ENCODE measurements at regions not wholly inside any gene's neighbourhood (a gene's known extent, or its start where the extent isn't known, plus 50 kb on each side); places are given as distances from the start of the nearest gene placed in this dataset.

DNA sequence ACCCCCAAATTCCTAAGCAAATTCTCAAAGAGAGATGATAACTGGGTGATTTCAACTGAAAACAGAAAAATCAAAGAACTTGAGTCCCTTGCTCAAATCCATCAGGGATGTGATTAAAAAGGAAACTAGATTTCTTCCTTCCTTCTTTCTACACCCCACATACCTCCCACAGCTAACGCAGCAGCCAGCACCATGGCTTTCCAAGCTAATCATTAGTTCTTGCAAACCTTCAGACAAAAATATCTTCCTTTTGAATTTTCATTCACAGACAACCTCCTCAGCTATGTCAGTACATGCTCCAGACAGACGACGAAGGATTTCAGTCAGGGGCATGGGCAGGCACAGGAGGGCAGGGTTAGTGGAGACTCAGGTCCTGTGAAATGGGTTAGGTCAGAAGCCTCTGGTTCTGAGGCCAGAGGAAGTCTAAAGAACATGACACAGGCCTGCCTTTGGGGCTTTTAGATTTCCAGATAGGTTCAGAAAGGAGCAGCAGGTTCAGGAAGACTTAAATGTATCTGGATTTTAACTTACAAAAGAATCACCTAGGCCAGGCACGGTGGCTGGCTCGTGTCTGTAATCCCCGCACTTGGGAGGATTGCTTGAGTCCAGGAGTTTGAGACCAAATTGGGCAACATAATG, 173.7 kb upstream of the NFIB start:
- Mint-ChIP-seq H3K4me3 (no peak overlapping the region), H3K36me3 (no peaks in the 10 kb centered on the region), H3K9me3 (peaks cover 0 to 5% (median 0%) of the 10 kb centered on the region in 11 donors), H3K4me1 (no peaks in the 10 kb centered on the region), H3K27ac (no peak overlapping the region), H3K27me3 (peaks cover 2 to 19% (median 11%) of the 10 kb centered on the region in 5 donors)
- no peaks in the 10 kb centered on the region for H3K9me3 ChIP-seq (ENCODE audit: control insufficient read depth in 2 of 3, low read length in 3 of 3)
- no peaks in the 10 kb centered on the region for H3K36me3 ChIP-seq (ENCODE audit: control insufficient read depth in 2 of 3, insufficient read depth in 3 of 3, low read length in 3 of 3)
- no peaks in the 10 kb centered on the region for H3K4me1 ChIP-seq (ENCODE audit: control insufficient read depth in 2 of 2, insufficient read depth in 2 of 2, low read length in 2 of 2)
- H3K27me3 ChIP-seq (ENCODE audit: control insufficient read depth in 2 of 2, insufficient read depth in 2 of 2, low read length in 2 of 2), result no peaks in the 10 kb centered on the region
- no peak for ATAC-seq
- intact Hi-C loops (cut with micrococcal nuclease), result no loop called here
- H3K4me3 ChIP-seq (ENCODE audit: low read length), result no peak overlapping the region
- ChIA-PET CTCF (no interaction called here), POLR2A (no interaction called here)
- H3K27ac ChIP-seq (ENCODE audit: low read depth, low read length), result no peak overlapping the region
- DNase-seq, result no peak

DNA sequence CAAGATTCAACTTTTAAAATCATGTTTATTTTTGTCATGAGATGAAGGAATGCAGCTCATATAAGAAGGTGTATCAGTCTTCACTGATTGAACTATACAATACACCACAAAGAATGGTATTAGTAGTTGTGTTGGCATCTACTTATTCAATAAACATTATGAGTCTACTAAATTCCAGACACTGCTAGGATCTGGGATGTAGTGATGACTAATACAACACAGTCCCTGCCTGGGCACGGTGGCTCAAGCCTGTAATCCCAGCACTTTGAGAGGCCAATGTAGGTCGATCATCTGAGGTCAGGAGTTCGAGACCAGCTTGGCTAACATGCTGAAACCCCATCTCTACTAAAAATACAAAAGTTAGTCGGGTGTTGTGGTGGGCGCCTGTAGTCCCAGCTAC, 171.4 kb upstream of the NFIB start:
- Histone ChIP-seq H3K4me1 (ENCODE audit: control insufficient read depth in 2 of 2, insufficient read depth in 2 of 2, low read length in 2 of 2) (no peaks in the 10 kb centered on the region), H3K27ac (ENCODE audit: low read depth, low read length) (no peak overlapping the region), H3K9me3 (ENCODE audit: control insufficient read depth in 2 of 3, low read length in 3 of 3) (no peaks in the 10 kb centered on the region), H3K4me3 (ENCODE audit: low read length) (no peak overlapping the region), H3K27me3 (ENCODE audit: control insufficient read depth in 2 of 2, insufficient read depth in 2 of 2, low read length in 2 of 2) (no peaks in the 10 kb centered on the region), H3K36me3 (ENCODE audit: control insufficient read depth in 2 of 3, insufficient read depth in 3 of 3, low read length in 3 of 3) (no peaks in the 10 kb centered on the region)
- Mint-ChIP-seq H3K4me3 (no peak overlapping the region), H3K27ac (no peak overlapping the region), H3K36me3 (no peaks in the 10 kb centered on the region), H3K9me3 (peaks cover 0 to 5% (median 0%) of the 10 kb centered on the region in 11 donors), H3K27me3 (peaks cover 0 to 33% (median 17%) of the 10 kb centered on the region in 5 donors), H3K4me1 (no peaks in the 10 kb centered on the region)
- intact Hi-C loops (cut with micrococcal nuclease), result no loop called here
- CTCF ChIA-PET, result no interaction called here
- ATAC-seq (no peak), DNase-seq (no peak)
- POLR2A ChIA-PET, result no interaction called here

DNA sequence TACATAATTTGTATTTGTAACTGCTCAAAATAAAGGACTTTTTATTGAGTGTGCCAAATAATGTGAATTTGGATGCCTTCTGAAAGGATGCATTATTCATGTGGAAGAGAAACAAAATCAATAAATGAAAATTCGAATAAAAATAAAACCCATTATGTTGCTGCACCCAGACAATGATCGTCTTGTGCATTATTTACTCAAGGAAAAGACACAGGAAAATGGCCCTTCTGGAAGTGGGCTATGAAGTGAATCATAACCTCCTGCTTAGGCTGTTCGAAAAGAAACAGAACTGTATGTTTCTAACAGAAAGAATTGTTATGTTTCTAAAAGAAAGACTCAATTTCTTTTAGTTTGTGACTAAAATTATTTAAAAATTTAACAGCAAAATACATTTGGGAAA, 168.9 kb upstream of the NFIB start:
- H3K9me3 ChIP-seq (ENCODE audit: control insufficient read depth in 2 of 3, low read length in 3 of 3), result no peaks in the 10 kb centered on the region
- Mint-ChIP-seq H3K27me3 (peaks cover 3 to 32% (median 17%) of the 10 kb centered on the region in 5 donors), H3K4me1 (no peaks in the 10 kb centered on the region), H3K9me3 (peaks cover 0 to 8% (median 0%) of the 10 kb centered on the region in 11 donors), H3K4me3 (no peak overlapping the region), H3K36me3 (no peaks in the 10 kb centered on the region), H3K27ac (no peak overlapping the region)
- no peaks in the 10 kb centered on the region for H3K4me1 ChIP-seq (ENCODE audit: control insufficient read depth in 2 of 2, insufficient read depth in 2 of 2, low read length in 2 of 2)
- intact Hi-C loops (cut with micrococcal nuclease), result no loop called here
- no peaks in the 10 kb centered on the region for H3K36me3 ChIP-seq (ENCODE audit: control insufficient read depth in 2 of 3, insufficient read depth in 3 of 3, low read length in 3 of 3)
- POLR2A ChIA-PET, result no interaction called here
- no peak overlapping the region for H3K27ac ChIP-seq (ENCODE audit: low read depth, low read length)
- DNase-seq, result no peak
- ATAC-seq, result no peak
- CTCF ChIA-PET, result no interaction called here
- no peak overlapping the region for H3K4me3 ChIP-seq (ENCODE audit: low read length)
- no peaks in the 10 kb centered on the region for H3K27me3 ChIP-seq (ENCODE audit: control insufficient read depth in 2 of 2, insufficient read depth in 2 of 2, low read length in 2 of 2)

DNA sequence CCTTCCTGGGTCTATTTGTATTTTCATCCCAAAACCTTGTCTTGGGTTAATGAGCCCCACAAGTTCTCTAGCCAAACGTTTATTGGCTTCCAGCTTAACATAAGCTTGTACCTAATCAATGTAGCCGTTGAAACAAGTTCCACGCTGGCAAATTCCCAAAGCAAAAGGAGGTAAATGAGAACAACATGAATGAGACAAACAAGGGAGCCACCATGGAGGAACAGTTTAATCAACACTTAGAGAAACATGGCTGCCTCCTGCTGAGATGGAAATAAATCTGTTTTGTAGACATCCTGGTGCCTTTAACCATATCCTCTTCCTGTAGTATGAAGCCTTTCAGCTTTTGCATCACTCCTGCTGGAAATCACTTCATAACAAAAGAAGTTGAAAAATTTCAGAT, 166.6 kb upstream of the NFIB start:
- H3K27ac Mint-ChIP-seq, result no peak overlapping the region
- intact Hi-C loops (cut with micrococcal nuclease), result no loop called here
- Histone ChIP-seq H3K4me3 (ENCODE audit: low read length) (no peak overlapping the region), H3K4me1 (ENCODE audit: control insufficient read depth in 2 of 2, insufficient read depth in 2 of 2, low read length in 2 of 2) (no peaks in the 10 kb centered on the region), H3K36me3 (ENCODE audit: control insufficient read depth in 2 of 3, insufficient read depth in 3 of 3, low read length in 3 of 3) (no peaks in the 10 kb centered on the region), H3K9me3 (ENCODE audit: control insufficient read depth in 2 of 3, low read length in 3 of 3) (no peaks in the 10 kb centered on the region), H3K27ac (ENCODE audit: low read depth, low read length) (no peak overlapping the region), H3K27me3 (ENCODE audit: control insufficient read depth in 2 of 2, insufficient read depth in 2 of 2, low read length in 2 of 2) (no peaks in the 10 kb centered on the region)
- peaks cover 3 to 19% (median 10%) of the 10 kb centered on the region in 5 donors for H3K27me3 Mint-ChIP-seq
- no peaks in the 10 kb centered on the region for H3K4me1 Mint-ChIP-seq
- no peaks in the 10 kb centered on the region for H3K36me3 Mint-ChIP-seq
- CTCF ChIA-PET, result no interaction called here
- DNase-seq (no peak), ATAC-seq (no peak)
- H3K9me3 Mint-ChIP-seq, result peaks cover 0 to 8% (median 0%) of the 10 kb centered on the region in 11 donors
- POLR2A ChIA-PET, result no interaction called here
- H3K4me3 Mint-ChIP-seq, result no peak overlapping the region

DNA sequence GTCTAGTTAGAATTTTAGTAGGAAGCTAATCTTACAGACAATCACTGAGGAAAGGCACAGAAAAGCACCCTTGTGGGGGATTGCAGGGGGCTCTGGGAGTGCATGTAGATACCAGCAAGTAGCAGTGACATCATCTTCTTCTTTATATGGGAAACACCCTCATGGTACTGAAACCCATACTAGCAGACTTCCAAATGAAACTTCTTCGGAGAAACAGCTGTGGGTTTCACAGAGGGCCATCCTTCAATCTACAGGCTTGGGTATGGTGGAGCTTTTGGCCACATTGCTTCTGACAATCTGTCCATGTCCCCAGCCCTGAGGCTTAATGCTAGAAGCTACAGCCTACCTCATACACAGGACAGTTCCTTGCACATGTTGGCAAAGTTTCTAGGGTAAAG, 165.2 kb upstream of the NFIB start:
- Histone ChIP-seq H3K36me3 (ENCODE audit: control insufficient read depth in 2 of 3, insufficient read depth in 3 of 3, low read length in 3 of 3) (no peaks in the 10 kb centered on the region), H3K4me1 (ENCODE audit: control insufficient read depth in 2 of 2, insufficient read depth in 2 of 2, low read length in 2 of 2) (no peaks in the 10 kb centered on the region)
- peaks cover 0 to 8% (median 0%) of the 10 kb centered on the region in 11 donors for H3K9me3 Mint-ChIP-seq

DNA sequence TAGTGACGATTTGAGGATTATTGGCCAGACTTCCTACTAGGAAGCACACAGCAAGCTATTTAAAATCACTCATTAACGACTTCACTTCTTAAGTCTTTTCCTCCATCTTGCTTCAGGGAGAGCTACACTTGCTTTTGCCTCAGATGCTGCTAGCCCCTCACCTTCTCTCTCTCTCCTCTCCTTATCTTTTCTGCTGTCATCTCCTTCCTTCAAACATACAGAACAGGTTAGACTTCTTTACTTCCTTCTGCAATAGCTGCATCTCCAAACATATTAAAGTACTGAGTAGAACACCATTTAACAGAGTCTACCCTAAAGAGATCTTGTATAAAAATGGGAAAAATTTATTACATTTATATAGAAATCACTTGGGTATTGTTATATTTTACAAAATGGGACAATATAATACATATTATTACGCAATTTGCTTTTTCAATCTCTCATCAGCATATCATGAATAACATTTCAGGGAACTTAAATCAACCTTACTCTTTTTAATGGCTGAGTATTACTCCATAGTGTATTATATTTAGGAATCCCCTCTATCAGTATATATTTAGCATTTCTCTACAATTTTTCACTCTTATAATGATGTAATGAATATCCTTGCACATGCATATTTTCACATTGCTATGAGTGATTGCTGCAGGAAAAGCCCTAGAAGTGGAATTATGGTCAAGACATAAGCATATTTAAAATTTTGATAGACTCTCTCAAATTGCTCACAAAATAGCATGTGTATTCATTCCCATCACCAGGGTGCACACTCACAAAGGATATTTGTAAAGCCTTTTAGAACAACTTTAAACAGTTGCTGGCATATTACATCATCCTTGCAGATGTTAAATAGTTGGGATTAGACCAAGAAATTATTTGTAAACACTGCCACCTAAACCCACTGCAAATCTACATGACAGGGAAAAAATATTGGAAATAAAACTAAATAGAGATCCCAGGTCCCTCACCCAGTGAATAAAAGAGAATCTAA, 164.5 kb upstream of the NFIB start:
- H3K27ac Mint-ChIP-seq, result no peak overlapping the region
- Histone ChIP-seq H3K27me3 (ENCODE audit: control insufficient read depth in 2 of 2, insufficient read depth in 2 of 2, low read length in 2 of 2) (no peaks in the 10 kb centered on the region), H3K4me1 (ENCODE audit: control insufficient read depth in 2 of 2, insufficient read depth in 2 of 2, low read length in 2 of 2) (no peaks in the 10 kb centered on the region), H3K9me3 (ENCODE audit: control insufficient read depth in 2 of 3, low read length in 3 of 3) (no peaks in the 10 kb centered on the region), H3K27ac (ENCODE audit: low read depth, low read length) (no peak overlapping the region), H3K4me3 (ENCODE audit: low read length) (no peak overlapping the region), H3K36me3 (ENCODE audit: control insufficient read depth in 2 of 3, insufficient read depth in 3 of 3, low read length in 3 of 3) (no peaks in the 10 kb centered on the region)
- ATAC-seq (no peak), DNase-seq (no peak)
- no peak overlapping the region for H3K4me3 Mint-ChIP-seq
- H3K9me3 Mint-ChIP-seq, result peaks cover 0 to 8% (median 0%) of the 10 kb centered on the region in 11 donors
- H3K36me3 Mint-ChIP-seq, result no peaks in the 10 kb centered on the region
- ChIA-PET CTCF (no interaction called here), POLR2A (no interaction called here)
- no peaks in the 10 kb centered on the region for H3K4me1 Mint-ChIP-seq
- intact Hi-C loops (cut with micrococcal nuclease), result no loop called here
- H3K27me3 Mint-ChIP-seq, result peaks cover 5 to 16% (median 9%) of the 10 kb centered on the region in 5 donors

More for the DNA sequence above, 165.2 kb upstream of the NFIB start:
- H3K4me3 ChIP-seq (ENCODE audit: low read length), result no peak overlapping the region
- ChIA-PET POLR2A (no interaction called here), CTCF (no interaction called here)
- intact Hi-C loops (cut with micrococcal nuclease), result no loop called here
- H3K27me3 Mint-ChIP-seq, result peaks cover 5 to 19% (median 10%) of the 10 kb centered on the region in 5 donors
- no peak for ATAC-seq
- H3K36me3 Mint-ChIP-seq, result no peaks in the 10 kb centered on the region
- no peaks in the 10 kb centered on the region for H3K27me3 ChIP-seq (ENCODE audit: control insufficient read depth in 2 of 2, insufficient read depth in 2 of 2, low read length in 2 of 2)
- no peaks in the 10 kb centered on the region for H3K4me1 Mint-ChIP-seq
- H3K9me3 ChIP-seq (ENCODE audit: control insufficient read depth in 2 of 3, low read length in 3 of 3), result no peaks in the 10 kb centered on the region
- no peak overlapping the region for H3K27ac ChIP-seq (ENCODE audit: low read depth, low read length)
- no peak overlapping the region for H3K27ac Mint-ChIP-seq
- no peak for DNase-seq
- H3K4me3 Mint-ChIP-seq, result no peak overlapping the region
